BLaER1 (cell line): ENCODE measurements at regions not wholly inside any gene's neighbourhood (a gene's known extent, or its start where the extent isn't known, plus 50 kb on each side); places are given as distances from the start of the nearest gene placed in this dataset.
A peak's percentile ranks its signal among the peaks of the same experiment; 100 is the strongest.

Experiments
- H3K27ac ChIP-seq: shearing (Covaris generic); formaldehyde crosslinking; 2 replicates; pipeline ENCODE4 v1.8.1; 2022
- H3K27me3 ChIP-seq: shearing (Covaris generic); formaldehyde crosslinking; 2 replicates; pipeline ENCODE4 v1.8.1; 2022
- H3K36me3 ChIP-seq: shearing (Covaris generic); formaldehyde crosslinking; 2 replicates; pipeline ENCODE4 v1.8.1; 2022
- H3K4me1 ChIP-seq: shearing (Covaris generic); formaldehyde crosslinking; 2 replicates; pipeline ENCODE4 v1.8.1; 2022
- H3K4me2 ChIP-seq: shearing (Covaris generic); formaldehyde crosslinking; 2 replicates; pipeline ENCODE4 v1.8.1; 2022
- H3K4me3 ChIP-seq: shearing (Covaris generic); formaldehyde crosslinking; 2 replicates; pipeline ENCODE4 v1.8.1; 2022
- H3K9ac ChIP-seq: shearing (Covaris generic); formaldehyde crosslinking; 2 replicates; pipeline ENCODE4 v1.8.1; 2022
- H3K9me3 ChIP-seq: shearing (Covaris generic); formaldehyde crosslinking; 2 replicates; pipeline ENCODE4 v1.8.1; 2022
- H4K20me1 ChIP-seq: shearing (Covaris generic); formaldehyde crosslinking; 2 replicates; pipeline ENCODE4 v1.8.1; 2022
- Cebpa-rat ChIP-seq: shearing (Covaris generic); IDR thresholded peaks from 2 replicates; pipeline ENCODE4 v1.8.1; 2022

DNA sequence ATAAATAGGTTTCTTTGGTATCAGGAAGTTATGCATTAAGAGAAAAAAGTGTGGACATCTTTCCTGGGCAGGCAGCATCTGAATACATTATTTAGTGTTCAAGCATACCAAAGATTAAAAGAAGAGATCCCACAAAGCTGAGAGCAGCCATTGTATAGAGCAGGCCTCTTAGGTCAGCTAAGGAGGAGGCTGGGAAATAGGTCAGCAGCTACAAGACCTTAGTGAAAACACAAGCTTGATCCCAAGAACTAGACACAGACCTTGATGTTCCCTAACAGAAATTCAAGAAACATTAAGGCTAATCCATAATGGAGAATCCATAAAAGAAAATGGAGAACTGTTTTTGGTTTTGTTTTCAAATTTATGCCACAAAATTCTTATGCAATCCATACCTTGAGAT, 135.3 kb upstream of the DPT start:
- H3K9me3 ChIP-seq, result peaks cover 13% of the 10 kb centered on the region
- TF ChIP-seq Cebpa-rat, result no peak
- no peak overlapping the region for H3K9ac ChIP-seq
- H3K27me3 ChIP-seq, result no peaks in the 10 kb centered on the region
- no peak overlapping the region for H3K4me3 ChIP-seq
- H3K4me2 ChIP-seq, result peak overlapping the region; percentile 46; the same call in 1 of the 2 replicates
- H3K27ac ChIP-seq, result no peak overlapping the region; the same call in 1 of the 2 replicates
- peaks cover 15% of the 10 kb centered on the region for H3K4me1 ChIP-seq
- no peaks in the 10 kb centered on the region for H4K20me1 ChIP-seq
- H3K36me3 ChIP-seq, result no peaks in the 10 kb centered on the region

DNA sequence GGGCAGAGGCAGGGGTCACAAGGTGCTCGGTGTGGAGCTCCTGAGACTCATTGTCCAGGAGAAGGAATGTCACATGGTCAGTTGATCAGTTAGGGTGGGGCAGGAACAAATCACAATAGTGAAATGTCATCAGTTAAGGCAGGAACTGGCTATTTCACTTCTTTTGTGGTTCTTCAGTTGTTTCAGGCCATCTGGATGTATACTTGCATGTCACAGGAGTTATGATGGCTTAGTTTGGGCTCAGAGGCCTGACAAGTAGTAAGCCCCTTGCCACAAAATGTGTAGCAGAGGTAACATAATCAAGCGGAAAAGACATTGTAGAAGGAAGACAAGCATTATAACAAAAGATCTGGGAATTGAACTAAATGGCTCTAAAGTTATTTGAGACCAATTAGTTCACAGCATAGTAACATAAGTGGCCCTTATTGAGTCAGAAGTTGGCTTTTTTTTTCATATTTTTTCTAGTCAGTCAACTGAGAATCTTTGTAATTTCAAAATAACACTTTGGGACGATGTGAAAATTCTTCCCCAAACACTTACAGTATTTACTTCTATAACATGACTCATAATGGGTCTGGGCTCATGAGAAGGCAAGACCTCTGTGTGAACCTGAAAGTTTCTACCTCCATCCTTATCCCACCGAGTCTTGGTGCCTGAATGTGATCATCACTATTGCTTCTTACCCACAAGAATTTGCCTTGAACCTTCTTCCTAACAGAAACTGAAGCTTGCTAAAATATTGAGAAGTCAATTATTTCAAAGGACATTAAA, 137.0 kb upstream of the DPT start:
- H3K4me3 ChIP-seq, result no peak overlapping the region
- H3K27me3 ChIP-seq, result no peaks in the 10 kb centered on the region
- no peaks in the 10 kb centered on the region for H3K36me3 ChIP-seq
- H3K4me1 ChIP-seq, result peaks cover 15% of the 10 kb centered on the region
- no peak for TF ChIP-seq Cebpa-rat
- H3K4me2 ChIP-seq, result no peak overlapping the region
- peaks cover 9% of the 10 kb centered on the region for H3K9me3 ChIP-seq
- no peak overlapping the region for H3K27ac ChIP-seq
- no peak overlapping the region for H3K9ac ChIP-seq
- no peaks in the 10 kb centered on the region for H4K20me1 ChIP-seq

DNA sequence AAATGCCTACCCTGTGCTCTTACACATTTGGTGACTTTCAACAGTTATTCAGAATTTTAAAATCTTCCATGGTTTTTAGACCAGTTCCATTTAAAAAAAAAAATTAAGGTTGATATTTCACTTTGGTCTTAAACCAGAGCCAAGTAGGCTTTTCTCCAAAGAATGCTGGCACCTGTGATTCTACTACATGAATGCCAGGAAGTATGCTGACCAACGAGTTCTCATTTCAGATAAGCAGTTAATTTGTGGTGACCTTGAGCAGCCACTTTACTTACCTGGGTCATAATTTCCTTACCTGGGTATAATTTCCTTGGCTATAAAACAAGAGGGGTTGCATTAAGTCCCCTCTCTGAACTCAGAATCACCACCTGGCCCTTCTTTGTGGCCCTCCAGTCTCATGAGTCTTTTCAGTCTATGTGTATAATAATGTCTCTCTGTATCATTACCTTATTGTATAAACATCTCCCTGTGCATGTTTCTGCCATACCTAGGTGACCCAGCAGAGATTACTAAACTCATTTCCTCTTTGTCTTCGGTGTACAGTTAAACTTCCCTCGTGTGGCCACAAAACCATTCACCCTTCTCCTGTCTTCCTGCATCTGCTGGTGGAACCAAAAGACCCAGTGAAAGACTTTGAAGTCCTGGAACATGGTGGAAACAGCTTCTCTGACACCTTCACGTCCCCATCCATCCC, 139.1 kb upstream of the DPT start:
- Histone ChIP-seq H3K4me2 (no peak overlapping the region), H3K36me3 (no peaks in the 10 kb centered on the region), H4K20me1 (no peaks in the 10 kb centered on the region), H3K9ac (no peak overlapping the region), H3K27ac (no peak overlapping the region), H3K27me3 (no peaks in the 10 kb centered on the region), H3K4me3 (no peak overlapping the region), H3K9me3 (peaks cover 9% of the 10 kb centered on the region), H3K4me1 (peaks cover 23% of the 10 kb centered on the region)
- TF ChIP-seq Cebpa-rat, result no peak

DNA sequence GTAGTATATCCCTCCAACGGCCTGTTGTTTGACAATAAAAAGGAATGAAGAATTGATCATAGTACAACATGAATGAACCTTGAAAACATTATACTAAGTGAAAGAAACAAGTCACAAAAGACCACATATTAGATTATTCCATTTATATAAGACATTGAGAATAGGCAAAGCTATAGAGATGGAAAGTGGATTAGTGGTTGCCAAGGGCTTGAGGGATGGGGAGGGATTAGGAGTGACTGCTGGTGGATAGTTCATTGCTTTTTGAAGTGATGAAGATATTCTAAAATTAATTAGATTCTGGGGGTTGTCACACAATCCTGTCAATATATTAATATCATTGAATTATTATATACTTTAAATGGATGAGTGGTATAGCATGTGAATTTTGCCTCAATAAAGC, 142.5 kb upstream of the DPT start:
- no peaks in the 10 kb centered on the region for H3K27me3 ChIP-seq
- no peak overlapping the region for H3K27ac ChIP-seq
- H3K4me2 ChIP-seq, result no peak overlapping the region
- H3K9ac ChIP-seq, result no peak overlapping the region
- no peaks in the 10 kb centered on the region for H3K9me3 ChIP-seq
- peaks cover 8% of the 10 kb centered on the region for H3K4me1 ChIP-seq
- no peak for TF ChIP-seq Cebpa-rat
- H3K36me3 ChIP-seq, result no peaks in the 10 kb centered on the region
- H3K4me3 ChIP-seq, result no peak overlapping the region
- no peaks in the 10 kb centered on the region for H4K20me1 ChIP-seq

DNA sequence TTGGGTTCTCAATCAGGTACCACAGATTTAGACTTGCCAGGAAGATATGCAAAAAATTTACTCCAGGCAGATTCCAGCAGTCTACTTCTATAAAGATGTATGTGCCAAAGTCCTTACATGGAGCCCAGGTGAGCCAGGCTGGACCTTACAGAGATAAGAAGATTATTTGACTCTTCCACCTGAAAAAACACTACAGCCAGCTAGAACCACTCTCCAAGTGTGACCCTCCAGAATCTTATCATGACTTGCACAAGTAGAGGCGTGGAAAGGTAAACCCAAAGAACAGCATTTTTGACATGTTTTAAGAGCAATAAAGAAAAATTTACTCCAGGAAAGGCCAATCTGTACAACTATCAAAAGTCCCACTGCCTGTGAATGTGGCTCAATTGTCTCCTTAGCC, 146.8 kb upstream of the DPT start:
- no peak for TF ChIP-seq Cebpa-rat
- Histone ChIP-seq H3K36me3 (no peaks in the 10 kb centered on the region), H3K9ac (no peak overlapping the region), H3K4me2 (no peak overlapping the region), H3K4me3 (no peak overlapping the region), H3K4me1 (peaks cover 8% of the 10 kb centered on the region), H3K27me3 (no peaks in the 10 kb centered on the region), H3K9me3 (no peaks in the 10 kb centered on the region), H3K27ac (no peak overlapping the region), H4K20me1 (no peaks in the 10 kb centered on the region)

DNA sequence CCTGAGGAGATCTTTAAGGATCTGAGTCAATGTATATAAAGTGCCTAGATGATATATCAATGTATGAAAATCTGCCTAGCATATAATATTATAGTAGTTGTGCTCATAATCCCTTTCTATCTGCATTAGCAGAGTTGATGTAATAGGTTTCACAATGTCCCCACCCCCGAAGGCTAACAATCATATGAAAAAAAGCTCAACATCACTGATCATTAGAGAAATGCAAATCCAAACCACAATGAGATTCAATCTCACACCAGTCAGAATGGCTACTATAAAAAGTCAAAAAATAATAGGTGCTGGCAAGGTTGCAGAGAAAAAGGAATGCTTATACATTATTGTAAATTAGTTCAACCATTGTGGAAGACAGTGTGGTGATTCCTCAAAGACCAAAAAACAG, 147.8 kb upstream of the DPT start:
- Histone ChIP-seq H4K20me1 (no peaks in the 10 kb centered on the region), H3K36me3 (no peaks in the 10 kb centered on the region), H3K27ac (no peak overlapping the region), H3K4me2 (no peak overlapping the region), H3K9ac (no peak overlapping the region), H3K9me3 (no peaks in the 10 kb centered on the region), H3K4me1 (peaks cover 8% of the 10 kb centered on the region), H3K27me3 (no peaks in the 10 kb centered on the region), H3K4me3 (no peak overlapping the region)
- TF ChIP-seq Cebpa-rat, result no peak

DNA sequence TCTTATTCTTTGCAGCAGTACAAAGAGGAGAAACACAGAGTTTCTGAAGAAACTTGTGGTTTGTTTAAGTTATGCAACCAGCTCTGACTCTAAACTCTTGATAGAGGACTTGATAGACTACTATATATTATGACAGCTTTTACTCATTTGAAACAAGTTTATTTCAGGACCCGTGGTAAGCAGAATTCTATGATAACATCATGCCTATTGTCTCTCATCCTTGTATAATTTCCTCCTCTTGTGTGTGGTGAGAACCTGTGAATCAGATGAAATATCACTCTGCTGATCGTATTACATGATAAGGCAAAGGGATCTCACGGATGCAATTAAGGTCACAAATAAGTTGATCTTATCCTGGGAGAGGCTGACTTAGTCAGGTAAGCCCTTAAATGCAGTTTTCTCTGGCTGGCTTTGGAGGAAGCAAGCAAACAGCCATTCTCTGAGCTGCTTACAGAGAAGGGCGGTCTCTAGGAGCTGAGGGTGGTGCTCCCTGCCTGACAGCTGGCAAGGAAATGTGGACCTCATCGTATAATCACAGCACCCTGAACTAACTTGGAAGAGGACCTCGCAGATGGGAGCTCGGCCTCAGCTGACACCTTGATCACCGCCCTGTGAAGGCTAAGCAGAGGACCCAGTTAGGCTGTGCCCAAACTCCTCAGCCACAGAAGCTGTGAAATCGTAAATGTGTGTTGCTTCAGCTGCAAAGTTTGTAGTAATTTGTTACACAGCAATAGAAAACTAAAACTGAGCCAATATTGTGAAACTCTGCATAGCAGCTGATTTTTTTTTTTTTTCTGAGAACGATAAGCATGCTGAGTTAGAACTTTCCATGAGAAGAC, 151.1 kb upstream of the DPT start:
- no peaks in the 10 kb centered on the region for H3K36me3 ChIP-seq
- H3K4me1 ChIP-seq, result no peaks in the 10 kb centered on the region
- H3K9ac ChIP-seq, result no peak overlapping the region
- H3K4me2 ChIP-seq, result no peak overlapping the region
- no peak for TF ChIP-seq Cebpa-rat
- H3K27ac ChIP-seq, result no peak overlapping the region
- H3K27me3 ChIP-seq, result no peaks in the 10 kb centered on the region
- H4K20me1 ChIP-seq, result no peaks in the 10 kb centered on the region
- 0 out of 2 replicates have a peak, but pooled peaks cover under 1% of the 10 kb centered on the region for H3K9me3 ChIP-seq
- H3K4me3 ChIP-seq, result no peak overlapping the region

DNA sequence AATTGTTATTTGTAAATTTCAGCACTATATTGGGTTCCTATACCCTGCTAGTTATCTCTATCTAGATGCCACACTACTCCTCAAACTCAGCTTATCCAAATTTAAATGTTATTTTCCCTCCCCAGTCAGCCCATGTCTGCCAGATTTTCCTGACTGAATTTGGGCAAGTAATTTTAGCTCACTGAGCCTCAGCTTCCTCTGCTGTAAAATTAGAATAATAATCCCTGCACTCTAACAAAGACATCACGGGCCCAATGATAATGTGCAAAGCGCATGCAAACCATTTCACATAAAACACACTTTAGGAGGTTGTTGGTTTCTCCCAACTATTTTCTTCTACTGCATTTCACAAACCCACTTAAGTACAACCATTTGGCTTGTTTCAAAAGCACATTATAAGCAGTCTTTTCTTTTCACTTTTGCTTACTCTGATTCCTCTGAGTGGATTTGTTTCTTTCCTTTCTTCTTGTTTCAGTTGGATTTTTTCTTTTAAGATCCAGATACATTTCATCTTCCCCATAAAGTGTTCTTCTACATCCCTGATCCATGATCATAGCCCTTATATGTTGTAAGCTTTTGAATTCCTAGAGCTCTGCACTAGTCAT, 152.8 kb upstream of the DPT start:
- Histone ChIP-seq H3K4me2 (no peak overlapping the region), H3K36me3 (no peaks in the 10 kb centered on the region), H3K4me3 (no peak overlapping the region), H3K9me3 (peaks cover 2% of the 10 kb centered on the region; the same call in 1 of the 2 replicates), H3K9ac (no peak overlapping the region), H4K20me1 (no peaks in the 10 kb centered on the region), H3K27me3 (no peaks in the 10 kb centered on the region), H3K4me1 (no peaks in the 10 kb centered on the region), H3K27ac (no peak overlapping the region)
- TF ChIP-seq Cebpa-rat, result no peak

DNA sequence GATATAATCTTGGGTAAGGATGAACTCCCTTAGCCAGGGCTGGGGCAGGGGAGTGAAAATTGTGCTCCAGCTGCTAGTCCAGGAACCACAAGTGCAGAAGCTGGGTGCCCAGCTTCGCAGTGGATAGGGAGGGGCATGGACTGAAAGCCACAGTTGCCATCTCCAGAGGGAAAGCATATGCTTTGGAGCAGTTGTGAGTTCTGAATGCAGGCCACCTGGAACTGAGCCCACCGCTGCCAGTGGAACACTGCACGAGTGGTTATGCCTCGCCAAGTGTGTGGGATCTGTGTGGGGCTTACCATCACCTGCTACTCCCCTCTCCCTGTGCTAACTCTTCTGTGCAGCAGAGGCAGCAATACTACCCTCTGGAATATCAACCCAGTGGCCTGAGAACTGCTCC, 158.4 kb upstream of the DPT start:
- H3K4me3 ChIP-seq, result no peak overlapping the region
- peaks cover 2% of the 10 kb centered on the region; the same call in 1 of the 2 replicates for H3K9me3 ChIP-seq
- TF ChIP-seq Cebpa-rat, result no peak
- H3K36me3 ChIP-seq, result no peaks in the 10 kb centered on the region
- H3K4me2 ChIP-seq, result no peak overlapping the region
- H4K20me1 ChIP-seq, result no peaks in the 10 kb centered on the region
- H3K27me3 ChIP-seq, result no peaks in the 10 kb centered on the region
- H3K4me1 ChIP-seq, result no peaks in the 10 kb centered on the region
- no peak overlapping the region for H3K9ac ChIP-seq
- H3K27ac ChIP-seq, result no peak overlapping the region
